Suppressor macrophage (primary cell): ENCODE measurements at regions not wholly inside any gene's neighbourhood (a gene's known extent, or its start where the extent isn't known, plus 50 kb on each side); places are given as distances from the start of the nearest gene placed in this dataset.
"Not testable (repeated sequence)": the region's sequence is repeated elsewhere in the genome, so short reads cannot be mapped to it uniquely, and the experiment has no call there.

Source experiments
- DNase-seq, 4 experiments: peaks; one replicate each; pipeline ENCODE4 v3.0.0-alpha.2; 2020 to 2022

DNA sequence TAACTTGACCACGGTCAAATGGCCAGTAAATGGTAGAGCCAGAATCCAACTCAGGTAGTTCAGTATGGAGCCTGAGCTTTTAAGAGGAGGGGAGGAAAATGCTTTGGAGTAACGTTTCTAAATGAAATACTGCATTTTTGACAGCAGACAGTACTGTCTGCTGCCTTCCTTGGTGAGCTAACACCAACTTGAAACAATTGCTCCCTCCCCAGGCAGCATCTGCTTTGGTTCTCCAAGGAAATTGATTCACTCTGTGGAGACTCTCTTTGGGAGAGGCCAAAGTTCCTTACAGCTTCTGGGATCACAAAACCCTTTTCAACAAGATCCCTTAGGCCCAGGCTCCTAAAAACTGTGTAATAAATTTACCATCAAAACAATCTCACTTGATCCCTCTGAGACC lies 75.2 kb upstream of the SSBP2 start:
- no peak for DNase-seq

DNA sequence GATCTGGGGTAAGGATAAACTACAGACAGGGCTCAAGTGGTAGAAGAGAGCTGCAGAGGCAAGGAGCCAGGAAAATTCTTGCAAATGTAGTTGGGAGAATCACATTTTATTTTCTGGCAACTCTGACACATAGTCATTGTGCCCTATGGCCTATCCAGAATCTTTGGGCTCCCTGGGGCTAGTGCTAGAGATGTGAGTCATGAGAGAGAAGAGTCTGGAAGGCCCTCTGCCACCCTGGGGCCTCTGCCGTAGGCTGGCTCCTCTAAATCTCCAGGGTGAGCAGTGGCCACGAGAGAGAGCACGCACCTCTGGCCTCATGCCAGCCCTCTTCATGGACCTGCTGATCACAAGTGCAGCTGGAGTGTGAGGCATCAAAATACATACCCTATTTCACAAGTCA lies 74.3 kb upstream of the SSBP2 start:
- DNase-seq: peak; percentile 21 to 66 (median 30)

DNA sequence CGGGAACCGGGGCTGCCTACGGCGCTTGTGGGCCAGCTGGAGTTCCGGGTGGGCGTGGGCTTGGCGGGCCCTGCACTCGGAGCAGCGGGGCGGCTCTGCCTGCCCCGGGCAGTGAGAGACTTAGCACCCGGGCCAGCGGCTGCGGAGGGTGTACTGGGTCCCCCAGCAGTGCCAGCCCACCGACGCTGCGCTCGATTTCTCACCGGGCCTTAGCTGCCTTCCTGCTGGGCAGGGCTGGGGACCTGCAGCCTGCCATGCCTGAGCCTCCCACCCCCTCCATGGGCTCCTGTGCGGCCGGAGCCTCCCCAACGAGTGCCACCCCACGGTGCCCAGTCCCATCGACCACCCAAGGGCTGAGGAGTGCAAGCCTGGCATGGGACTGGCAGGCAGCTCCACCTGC lies 72.8 kb upstream of the SSBP2 start:
- not testable (repeated sequence) for DNase-seq

DNA sequence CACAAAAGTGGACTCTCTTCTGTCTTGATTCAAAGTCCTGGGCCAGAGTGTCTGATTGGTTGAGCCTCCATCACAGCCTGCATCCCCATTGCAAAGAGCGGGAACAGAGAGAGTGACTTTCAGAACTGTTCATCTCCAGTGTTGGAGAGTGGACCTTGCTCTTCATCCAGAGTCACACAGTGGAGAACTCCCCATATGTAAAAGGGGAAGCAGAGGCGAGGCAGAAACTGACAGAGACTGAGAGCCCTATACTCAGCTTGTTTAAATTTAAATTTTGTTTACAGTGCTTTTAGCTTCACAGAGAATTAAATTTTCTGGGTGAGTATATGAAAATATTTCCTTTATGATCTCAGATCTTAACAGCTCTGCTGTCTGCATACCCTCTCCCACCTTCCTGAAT lies 70.0 kb upstream of the SSBP2 start:
- DNase-seq: peak; percentile 47 to 71 (median 62)

DNA sequence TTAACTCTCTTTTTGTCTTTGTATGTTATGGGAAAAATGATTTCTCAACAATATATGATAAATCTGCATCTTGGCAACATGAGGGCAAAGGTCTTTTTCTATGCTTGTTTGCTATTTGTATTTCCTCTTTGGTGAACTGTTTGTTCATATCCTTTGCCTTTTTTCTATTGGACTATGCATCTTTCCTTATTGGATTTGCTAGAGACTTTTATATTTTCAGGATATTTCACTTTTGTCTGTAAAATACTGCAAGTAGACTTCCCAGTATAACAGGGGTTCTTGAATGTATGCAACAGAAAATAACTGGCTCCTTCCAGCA lies 69.4 kb upstream of the SSBP2 start:
- DNase-seq: no peak

DNA sequence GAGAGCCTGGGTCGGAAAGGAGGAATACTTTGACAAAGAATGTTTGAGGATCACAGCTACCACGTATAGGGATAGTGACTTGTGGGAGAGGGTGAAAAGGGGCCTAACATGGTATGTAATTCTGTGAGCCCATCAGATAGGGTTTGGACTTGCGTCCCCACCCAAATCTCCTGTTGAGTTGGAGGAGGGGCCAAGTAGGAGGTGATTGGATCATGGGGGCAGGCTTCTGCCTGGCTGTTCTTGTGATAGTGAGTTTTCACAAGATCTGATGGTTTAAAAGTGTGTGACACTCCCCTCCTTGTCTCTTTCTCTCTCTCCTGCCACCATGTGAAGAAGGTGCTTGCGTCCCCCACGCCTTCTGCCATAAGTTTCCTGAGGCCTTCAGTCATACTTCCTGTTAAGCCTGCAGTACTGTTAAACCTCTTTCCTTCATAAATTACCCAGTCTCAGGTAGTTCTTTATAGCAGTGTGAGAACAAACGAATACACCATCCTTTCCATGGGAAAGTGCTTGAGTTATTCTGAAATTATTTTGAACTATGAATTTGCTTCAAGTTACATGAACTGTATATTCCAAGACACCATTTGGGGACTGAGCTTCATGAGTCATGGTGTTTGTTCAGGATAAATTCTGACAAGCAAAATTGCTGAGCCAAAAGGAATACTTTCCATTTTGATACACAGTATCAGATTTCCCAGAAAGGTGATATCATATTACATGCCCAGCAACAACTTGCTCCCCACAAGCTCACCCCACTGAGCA lies 68.8 kb upstream of the SSBP2 start:
- DNase-seq: no peak

DNA sequence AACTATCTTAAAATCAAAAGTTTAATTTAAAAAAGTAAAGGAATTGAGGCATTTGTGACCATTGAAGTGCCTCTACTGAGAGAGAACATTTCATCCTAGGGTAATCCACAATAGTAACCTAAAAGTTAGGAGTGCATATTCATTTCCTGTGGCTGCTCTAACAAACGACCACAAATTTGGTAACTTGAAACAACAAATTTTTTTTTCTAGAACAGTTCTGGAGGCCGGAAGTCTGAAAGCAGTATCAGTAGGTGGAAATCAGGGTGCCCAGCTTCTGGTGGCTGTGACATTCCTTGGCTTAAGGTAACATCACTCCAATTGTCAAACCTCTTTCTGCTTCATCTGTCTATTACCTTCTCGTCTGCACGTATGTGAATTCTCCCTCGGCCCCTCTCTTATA lies 67.1 kb upstream of the SSBP2 start:
- no peak for DNase-seq

DNA sequence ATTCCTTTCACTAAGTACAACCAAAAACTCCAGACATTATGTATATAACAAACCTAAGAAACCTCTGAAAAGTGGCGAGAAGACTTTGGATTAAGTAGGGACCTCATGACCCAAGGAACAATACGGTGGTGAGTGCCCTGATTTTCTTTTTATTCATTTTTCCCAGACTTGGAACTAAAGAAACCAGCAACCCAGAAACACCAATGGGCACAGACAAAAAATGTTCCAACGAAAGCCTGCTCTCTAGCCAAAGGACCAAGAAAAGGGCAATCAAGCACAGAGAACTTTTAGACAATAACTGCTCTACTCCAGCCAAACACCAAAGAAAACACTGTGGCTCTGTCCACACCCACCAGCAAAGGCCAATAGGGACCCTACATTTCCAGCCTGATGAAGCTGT lies 66.2 kb upstream of the SSBP2 start:
- no peak for DNase-seq

DNA sequence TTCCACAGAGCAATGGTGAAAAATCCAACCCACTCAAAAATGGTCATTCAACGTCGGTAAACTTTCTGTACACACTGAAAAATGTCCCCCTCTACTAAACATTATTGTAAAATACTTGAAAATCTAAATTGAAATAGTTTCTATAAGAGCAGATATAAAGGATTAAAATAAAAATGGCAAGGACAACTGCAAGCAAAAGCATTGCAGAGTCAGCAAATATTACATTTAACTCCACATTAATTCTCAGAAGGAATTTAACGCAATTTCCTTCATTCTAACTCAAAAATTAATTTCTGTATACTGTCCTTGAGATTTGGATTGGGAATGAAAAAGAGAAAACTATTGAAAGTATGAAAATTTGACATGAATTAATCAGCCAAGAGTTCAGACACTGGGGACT lies 64.4 kb upstream of the SSBP2 start:
- DNase-seq: no peak

DNA sequence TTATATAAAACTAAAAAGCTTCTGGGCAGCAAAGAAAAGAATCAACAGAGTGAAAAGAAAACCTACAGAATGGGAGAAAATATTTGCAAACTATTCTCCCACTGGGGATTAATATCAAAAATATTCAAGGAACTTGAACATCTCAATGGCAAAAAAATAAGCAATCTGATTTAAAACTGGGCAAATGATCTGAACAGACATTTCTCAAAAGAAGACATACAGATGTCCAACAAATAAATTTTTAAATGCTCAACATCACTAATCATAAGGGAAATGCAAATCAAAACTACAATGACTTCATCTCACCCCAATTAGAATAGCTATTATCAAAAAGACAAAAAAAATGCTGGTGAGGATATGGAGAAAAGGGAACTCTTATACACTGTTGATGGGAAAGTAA lies 57.2 kb upstream of the SSBP2 start:
- DNase-seq: no peak

DNA sequence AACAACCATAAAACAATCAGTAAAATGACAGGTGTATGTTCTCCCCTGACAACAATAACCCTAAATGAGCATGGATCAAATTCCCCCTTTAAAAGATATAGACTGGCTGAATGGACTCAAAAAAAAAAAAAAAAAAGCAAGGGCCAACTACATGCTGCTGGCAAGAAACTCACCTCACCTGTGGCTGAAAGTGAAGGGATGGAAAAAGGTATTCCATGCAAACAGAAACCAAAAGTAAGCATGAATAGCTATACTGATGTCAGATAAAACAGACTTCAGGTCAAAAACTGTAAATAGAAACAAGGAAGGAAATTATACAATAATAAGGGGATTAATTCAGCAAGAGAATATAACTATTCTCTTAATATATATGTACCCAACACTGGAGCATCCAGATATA lies 54.2 kb upstream of the SSBP2 start:
- DNase-seq: no peak

DNA sequence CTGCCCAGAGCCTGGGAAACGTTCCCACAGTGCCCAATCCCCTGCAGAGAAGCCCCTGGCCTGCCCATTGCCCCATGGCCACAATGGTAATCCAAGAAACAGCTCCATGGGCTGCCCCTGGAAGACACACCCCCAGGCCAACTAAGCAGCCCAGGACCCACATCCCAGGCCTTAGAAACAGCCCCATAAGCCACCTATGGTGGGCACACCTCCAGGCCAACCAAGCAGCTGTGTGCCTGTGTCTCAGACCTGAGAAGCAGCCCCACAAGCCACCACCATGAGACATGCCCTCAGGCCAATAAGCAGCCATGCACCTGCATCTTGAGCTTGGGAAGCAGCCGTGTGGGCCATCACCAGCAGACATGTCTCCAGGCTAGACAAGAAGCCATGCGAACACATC lies 52.9 kb upstream of the SSBP2 start:
- no peak for DNase-seq

DNA sequence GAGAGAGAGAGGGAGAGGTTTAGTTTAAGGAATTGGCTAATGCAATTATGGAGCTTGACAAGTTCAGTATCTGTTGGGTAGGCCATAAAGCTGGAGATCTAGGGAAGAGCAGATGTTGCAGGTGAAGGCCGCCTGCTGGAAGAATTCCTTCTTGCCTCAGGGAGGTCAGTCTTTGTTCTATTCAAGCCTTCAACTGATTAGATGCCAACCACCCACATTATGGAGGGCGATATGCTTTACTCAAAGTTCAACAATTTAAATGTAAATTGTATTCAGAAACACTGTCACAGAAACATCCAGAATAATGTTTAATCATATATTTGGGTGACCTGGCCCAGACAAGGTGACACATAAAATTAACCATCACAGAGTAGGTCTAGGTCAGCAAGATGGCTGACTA lies 51.7 kb upstream of the SSBP2 start:
- no peak for DNase-seq

DNA sequence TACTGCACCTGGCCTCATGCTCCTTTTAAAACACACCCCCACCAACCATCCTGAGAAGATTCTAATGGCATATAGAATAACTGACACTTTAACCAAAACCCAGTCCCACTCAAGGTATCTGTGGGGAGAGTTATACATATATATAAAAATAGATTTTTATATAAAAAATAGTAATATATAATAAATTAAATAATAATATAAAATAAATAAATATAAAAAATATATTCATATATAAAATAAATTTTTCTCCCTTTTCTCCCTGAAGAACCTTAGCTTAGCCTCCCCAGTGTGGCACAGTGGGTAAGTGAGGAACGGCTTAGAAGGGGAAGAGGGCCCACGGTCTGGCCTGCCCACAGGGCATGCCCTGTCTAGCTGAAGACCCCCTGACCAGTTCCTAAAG lies 51.1 kb upstream of the SSBP2 start:
- DNase-seq: no peak

DNA sequence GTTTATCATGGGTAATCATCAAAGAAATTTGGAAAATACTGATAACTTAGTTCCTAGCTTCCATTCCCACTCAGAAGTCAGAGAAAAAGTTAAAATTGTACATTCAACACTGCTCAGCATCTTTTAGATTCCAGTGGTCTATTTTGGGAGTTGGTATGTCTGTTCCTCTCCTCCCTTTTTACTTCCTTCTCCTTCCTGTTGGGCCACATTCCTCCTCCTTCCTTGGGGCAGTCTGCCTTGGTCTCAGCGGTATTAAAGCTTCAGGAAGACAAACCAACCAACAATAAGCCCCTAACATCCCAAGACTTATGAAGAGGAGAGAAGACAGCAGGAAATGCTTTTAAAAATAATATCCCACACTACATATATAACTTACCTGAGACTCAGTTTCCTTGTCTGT lies 49.9 kb upstream of the SSBP2 start:
- DNase-seq: no peak
